ENCODE measurements at regions not wholly inside any gene's neighbourhood (a gene's known extent, or its start where the extent isn't known, plus 50 kb on each side); places are given as distances from the start of the nearest gene placed in this dataset.

DNA sequence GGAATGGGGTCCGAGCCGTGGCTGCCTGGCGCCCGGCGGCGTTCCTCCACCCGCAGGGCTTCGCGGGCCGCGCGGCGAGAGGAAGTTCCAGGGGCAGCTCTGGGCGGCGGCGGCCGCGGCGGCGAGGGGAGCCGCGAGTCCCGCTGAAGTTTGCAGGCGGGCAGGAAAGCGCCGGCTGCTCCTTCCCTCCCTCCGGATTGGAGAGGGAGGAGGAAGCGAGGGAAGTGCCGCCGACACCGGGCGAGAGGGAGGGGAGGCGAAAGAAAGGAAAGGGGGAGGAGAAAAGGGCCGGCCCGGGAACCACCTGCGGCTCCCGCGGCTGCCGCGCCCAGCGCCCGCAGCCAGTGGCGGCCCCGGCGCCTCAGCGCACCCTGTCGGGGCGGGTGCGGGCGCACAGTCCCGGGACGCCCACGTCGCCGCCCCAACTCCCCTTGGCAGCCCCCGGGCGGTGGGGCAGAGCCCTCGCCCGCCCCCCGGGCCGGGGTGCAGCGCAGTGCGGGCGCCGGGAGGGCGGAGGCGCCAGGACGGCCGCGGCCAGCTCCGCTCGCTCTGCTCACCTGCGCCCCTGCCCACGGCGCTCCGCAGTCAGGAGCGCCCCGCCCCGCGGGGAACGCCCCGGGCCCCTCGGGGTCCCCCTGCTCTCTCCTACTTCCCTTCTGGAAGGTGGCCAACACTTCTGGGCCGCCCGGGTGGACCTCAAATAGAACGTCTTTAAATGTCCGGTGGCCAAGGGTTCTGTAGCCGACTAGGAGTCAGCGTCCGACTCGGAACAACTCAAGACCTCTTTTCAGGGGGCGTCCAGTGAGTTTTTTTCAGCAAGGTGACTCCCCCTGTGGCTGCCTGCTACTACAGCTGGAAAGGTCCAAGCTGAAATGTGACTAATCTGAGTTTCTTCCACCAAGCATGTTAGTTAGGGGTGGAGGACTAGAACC lies 80.3 kb upstream of the CCDC28A start:
- TF ChIP-seq FOXP2 (optimal IDR thresholded peaks at IDR 0.05; ENCODE audit: borderline replicate concordance, extremely low read depth, extremely low read length, insufficient read depth), result peak; percentile 37
- peak; percentile 80 for TF ChIP-seq POLR2AphosphoS5 (IDR thresholded peaks at IDR 0.05; ENCODE audit: low read depth, low read length)
- TF ChIP-seq, protein P1, sequence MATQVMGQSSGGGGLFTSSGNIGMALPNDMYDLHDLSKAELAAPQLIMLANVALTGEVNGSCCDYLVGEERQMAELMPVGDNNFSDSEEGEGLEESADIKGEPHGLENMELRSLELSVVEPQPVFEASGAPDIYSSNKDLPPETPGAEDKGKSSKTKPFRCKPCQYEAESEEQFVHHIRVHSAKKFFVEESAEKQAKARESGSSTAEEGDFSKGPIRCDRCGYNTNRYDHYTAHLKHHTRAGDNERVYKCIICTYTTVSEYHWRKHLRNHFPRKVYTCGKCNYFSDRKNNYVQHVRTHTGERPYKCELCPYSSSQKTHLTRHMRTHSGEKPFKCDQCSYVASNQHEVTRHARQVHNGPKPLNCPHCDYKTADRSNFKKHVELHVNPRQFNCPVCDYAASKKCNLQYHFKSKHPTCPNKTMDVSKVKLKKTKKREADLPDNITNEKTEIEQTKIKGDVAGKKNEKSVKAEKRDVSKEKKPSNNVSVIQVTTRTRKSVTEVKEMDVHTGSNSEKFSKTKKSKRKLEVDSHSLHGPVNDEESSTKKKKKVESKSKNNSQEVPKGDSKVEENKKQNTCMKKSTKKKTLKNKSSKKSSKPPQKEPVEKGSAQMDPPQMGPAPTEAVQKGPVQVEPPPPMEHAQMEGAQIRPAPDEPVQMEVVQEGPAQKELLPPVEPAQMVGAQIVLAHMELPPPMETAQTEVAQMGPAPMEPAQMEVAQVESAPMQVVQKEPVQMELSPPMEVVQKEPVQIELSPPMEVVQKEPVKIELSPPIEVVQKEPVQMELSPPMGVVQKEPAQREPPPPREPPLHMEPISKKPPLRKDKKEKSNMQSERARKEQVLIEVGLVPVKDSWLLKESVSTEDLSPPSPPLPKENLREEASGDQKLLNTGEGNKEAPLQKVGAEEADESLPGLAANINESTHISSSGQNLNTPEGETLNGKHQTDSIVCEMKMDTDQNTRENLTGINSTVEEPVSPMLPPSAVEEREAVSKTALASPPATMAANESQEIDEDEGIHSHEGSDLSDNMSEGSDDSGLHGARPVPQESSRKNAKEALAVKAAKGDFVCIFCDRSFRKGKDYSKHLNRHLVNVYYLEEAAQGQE (IDR thresholded peaks at IDR 0.05; ENCODE audit: insufficient read depth in 1 of 2, low read depth in 2 of 2, low read length in 2 of 2), result no peak
- 0 out of 2 replicates have a peak, but pooled peaks have one; percentile 50 for TF ChIP-seq SIN3A (IDR thresholded peaks at IDR 0.05; ENCODE audit: borderline replicate concordance, insufficient read depth, low read length)
- peak; percentile 78; the same call in 1 of the 2 replicates for TF ChIP-seq TAF1 (IDR thresholded peaks at IDR 0.05; ENCODE audit: borderline replicate concordance, insufficient read depth, low read length)

DNA sequence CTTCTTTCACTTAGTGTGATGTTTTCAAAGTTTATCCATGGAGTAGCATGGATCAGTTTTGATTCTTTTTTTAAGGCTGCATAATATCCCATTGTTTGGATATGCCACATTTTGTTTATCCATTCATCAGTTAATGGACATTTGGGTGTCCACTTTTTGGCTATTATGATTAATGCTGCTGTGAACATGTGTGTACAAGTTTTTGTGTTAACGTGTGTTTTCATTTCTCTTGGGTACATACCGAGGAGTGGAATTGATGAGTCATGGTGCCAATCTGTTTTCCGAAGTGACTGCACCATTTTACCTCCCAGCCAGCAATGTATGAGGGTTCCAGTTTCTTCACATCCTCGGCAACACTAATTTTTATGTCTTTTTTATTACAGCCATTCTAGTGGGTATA lies 78.4 kb upstream of the CCDC28A start:
- no peak for TF ChIP-seq TAF1 (IDR thresholded peaks at IDR 0.05; ENCODE audit: borderline replicate concordance, insufficient read depth, low read length)
- TF ChIP-seq, protein P1 (IDR thresholded peaks at IDR 0.05; ENCODE audit: insufficient read depth in 1 of 2, low read depth in 2 of 2, low read length in 2 of 2), result no peak

DNA sequence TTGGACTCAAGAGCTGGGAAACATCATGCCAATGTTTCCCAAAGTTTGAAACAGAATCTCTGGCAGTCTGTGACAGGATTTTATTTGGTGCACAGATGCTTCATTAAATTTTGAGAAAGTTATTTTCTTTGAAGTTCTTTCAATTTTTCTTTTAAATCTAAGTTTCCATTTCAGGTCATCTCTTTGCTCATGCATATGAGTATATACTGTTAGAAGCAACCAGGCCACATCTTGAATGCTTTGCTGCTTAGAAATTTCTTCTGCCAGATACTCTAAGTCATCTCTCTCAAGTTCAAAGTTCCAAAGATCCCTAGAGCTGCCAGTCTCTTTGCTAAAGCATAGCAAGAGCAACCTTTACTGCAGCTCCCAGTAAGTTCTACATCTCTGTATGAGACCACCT lies 59.1 kb upstream of the CCDC28A start:
- TF ChIP-seq FOXP2 (optimal IDR thresholded peaks at IDR 0.05; ENCODE audit: borderline replicate concordance, extremely low read depth, extremely low read length, insufficient read depth) (no peak), SIN3A (IDR thresholded peaks at IDR 0.05; ENCODE audit: borderline replicate concordance, insufficient read depth, low read length) (no peak), TAF1 (IDR thresholded peaks at IDR 0.05; ENCODE audit: borderline replicate concordance, insufficient read depth, low read length) (no peak), POLR2AphosphoS5 (IDR thresholded peaks at IDR 0.05; ENCODE audit: low read depth, low read length) (no peak)
- TF ChIP-seq, protein P1 (IDR thresholded peaks at IDR 0.05; ENCODE audit: insufficient read depth in 1 of 2, low read depth in 2 of 2, low read length in 2 of 2), result no peak

DNA sequence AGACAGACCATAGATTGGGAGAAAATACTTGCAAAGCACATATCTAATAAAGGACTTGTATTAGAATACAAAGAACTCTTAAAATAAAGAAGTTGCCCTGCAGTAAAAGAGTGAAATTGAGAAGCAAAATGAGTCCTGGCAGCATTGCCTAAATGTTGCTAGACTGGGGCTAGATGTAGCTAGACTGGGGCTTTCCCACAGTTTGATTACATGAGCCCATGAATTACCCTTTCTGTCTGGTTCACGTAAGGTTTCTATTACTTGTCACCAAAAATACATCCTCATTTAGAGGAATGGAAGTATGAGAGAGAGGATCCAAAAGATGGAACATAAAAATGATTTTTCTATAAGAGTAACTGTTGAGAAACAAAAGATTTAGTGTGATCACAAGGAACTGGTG lies 57.6 kb upstream of the CCDC28A start:
- TF ChIP-seq, protein P1 (IDR thresholded peaks at IDR 0.05; ENCODE audit: insufficient read depth in 1 of 2, low read depth in 2 of 2, low read length in 2 of 2), result no peak
- TF ChIP-seq SIN3A (IDR thresholded peaks at IDR 0.05; ENCODE audit: borderline replicate concordance, insufficient read depth, low read length) (no peak), FOXP2 (optimal IDR thresholded peaks at IDR 0.05; ENCODE audit: borderline replicate concordance, extremely low read depth, extremely low read length, insufficient read depth) (no peak), TAF1 (IDR thresholded peaks at IDR 0.05; ENCODE audit: borderline replicate concordance, insufficient read depth, low read length) (no peak), POLR2AphosphoS5 (IDR thresholded peaks at IDR 0.05; ENCODE audit: low read depth, low read length) (no peak)

All from PFSK-1 (cell line).